ENCODE measurements at regions not wholly inside any gene's neighbourhood (a gene's known extent, or its start where the extent isn't known, plus 50 kb on each side); places are given as distances from the start of the nearest gene placed in this dataset.

DNA sequence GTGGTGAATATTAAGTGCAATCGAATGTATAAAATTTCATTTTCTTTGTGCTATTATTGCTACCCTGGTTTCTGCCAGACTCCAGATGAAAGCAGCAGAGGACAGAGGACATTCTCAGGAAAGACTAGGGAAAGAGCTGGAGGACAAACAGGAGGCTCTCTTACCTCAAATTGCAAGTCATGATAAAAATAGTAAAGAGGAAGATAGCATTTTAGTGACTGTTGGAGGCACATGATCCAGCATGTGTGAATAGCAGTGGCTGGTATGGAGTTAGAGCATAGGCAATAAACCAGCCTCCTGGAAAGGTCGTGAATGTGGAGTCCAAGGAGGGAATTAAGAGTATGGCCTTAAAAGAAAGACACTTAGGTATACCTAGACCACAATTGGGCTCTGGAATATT lies 1040.0 kb downstream of the STPG2 start:
- Histone ChIP-seq H3K27ac (ENCODE audit: low read depth, low read length) (no peak overlapping the region), H3K4me1 (ENCODE audit: control insufficient read depth, insufficient read depth, low read length, unreplicated experiment) (no peaks in the 10 kb centered on the region), H3K36me3 (ENCODE audit: insufficient read depth, low read length) (no peaks in the 10 kb centered on the region), H3K27me3 (ENCODE audit: insufficient read depth, low read length) (no peaks in the 10 kb centered on the region), H2AFZ (ENCODE audit: low read length, unreplicated experiment) (no peak overlapping the region), H3K4me3 (ENCODE audit: low read depth, low read length) (no peak overlapping the region), H3K79me2 (ENCODE audit: control insufficient read depth, insufficient read depth, low read length, unreplicated experiment) (no peaks in the 10 kb centered on the region)

- H3K36me3 ChIP-seq (ENCODE audit: insufficient read depth, low read length): no peaks in the 10 kb centered on the region
- H3K79me2 ChIP-seq (ENCODE audit: control insufficient read depth, insufficient read depth, low read length, unreplicated experiment): no peaks in the 10 kb centered on the region
- no peaks in the 10 kb centered on the region for H3K4me1 ChIP-seq (ENCODE audit: control insufficient read depth, insufficient read depth, low read length, unreplicated experiment)
- no peaks in the 10 kb centered on the region for H3K27me3 ChIP-seq (ENCODE audit: insufficient read depth, low read length)
- no peak overlapping the region for H2AFZ ChIP-seq (ENCODE audit: low read length, unreplicated experiment)
- no peak overlapping the region for H3K27ac ChIP-seq (ENCODE audit: low read depth, low read length)
- H3K4me3 ChIP-seq (ENCODE audit: low read depth, low read length): no peak overlapping the region
Measured at GRCh38 chr4:97104006-97104405, 1039.3 kb downstream of the STPG2 start.

DNA sequence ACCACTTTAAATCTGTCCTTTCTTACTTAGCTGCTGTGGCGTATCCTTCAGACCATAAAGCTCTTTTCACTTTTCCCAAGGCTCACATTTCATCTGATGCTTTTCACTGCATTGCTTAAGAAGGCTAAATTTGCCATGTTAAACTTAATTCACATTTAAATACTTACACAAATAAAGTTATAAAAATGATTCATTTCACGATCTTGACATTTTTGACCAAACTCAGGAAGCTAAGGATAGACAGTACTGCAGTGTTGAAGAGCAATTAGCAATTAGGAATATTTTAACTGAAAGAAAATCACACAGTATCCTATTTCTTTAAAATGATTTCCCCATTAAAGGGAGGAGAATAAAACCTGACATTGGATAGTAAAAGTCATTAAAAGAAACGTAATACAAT lies 1038.6 kb downstream of the STPG2 start:
- no peak overlapping the region for H2AFZ ChIP-seq (ENCODE audit: low read length, unreplicated experiment)
- H3K36me3 ChIP-seq (ENCODE audit: insufficient read depth, low read length): no peaks in the 10 kb centered on the region
- H3K27me3 ChIP-seq (ENCODE audit: insufficient read depth, low read length): no peaks in the 10 kb centered on the region
- no peaks in the 10 kb centered on the region for H3K4me1 ChIP-seq (ENCODE audit: control insufficient read depth, insufficient read depth, low read length, unreplicated experiment)
- no peak overlapping the region for H3K4me3 ChIP-seq (ENCODE audit: low read depth, low read length)
- no peaks in the 10 kb centered on the region for H3K79me2 ChIP-seq (ENCODE audit: control insufficient read depth, insufficient read depth, low read length, unreplicated experiment)
- no peak overlapping the region for H3K27ac ChIP-seq (ENCODE audit: low read depth, low read length)

GRCh38 chr4:97105347-97106099 lies 1037.8 kb downstream of the STPG2 start:
- H3K4me1 ChIP-seq (ENCODE audit: control insufficient read depth, insufficient read depth, low read length, unreplicated experiment): no peaks in the 10 kb centered on the region
- H3K27ac ChIP-seq (ENCODE audit: low read depth, low read length): no peak overlapping the region
- no peaks in the 10 kb centered on the region for H3K36me3 ChIP-seq (ENCODE audit: insufficient read depth, low read length)
- H3K4me3 ChIP-seq (ENCODE audit: low read depth, low read length): no peak overlapping the region
- no peaks in the 10 kb centered on the region for H3K27me3 ChIP-seq (ENCODE audit: insufficient read depth, low read length)
- H2AFZ ChIP-seq (ENCODE audit: low read length, unreplicated experiment): no peak overlapping the region
- no peaks in the 10 kb centered on the region for H3K79me2 ChIP-seq (ENCODE audit: control insufficient read depth, insufficient read depth, low read length, unreplicated experiment)

DNA sequence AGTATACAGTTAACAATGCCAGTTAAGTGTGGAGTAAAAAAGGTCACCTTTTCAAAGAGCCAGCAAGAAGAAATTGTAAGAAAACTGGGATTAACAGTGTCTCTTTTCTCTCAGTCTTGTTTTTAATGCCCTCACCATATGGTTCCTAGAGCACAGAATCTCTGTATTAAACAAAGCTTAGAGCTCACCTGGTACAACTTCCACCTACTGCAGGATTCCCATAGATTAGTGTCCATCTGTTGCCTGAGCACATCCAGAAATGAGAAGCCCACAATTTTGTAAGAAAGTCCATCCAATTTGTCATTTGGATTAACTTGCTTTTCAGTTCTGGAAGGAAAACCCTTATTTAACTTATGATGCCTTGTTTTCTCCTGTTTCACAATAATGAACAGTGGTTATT lies 1037.1 kb downstream of the STPG2 start:
- no peak overlapping the region for H2AFZ ChIP-seq (ENCODE audit: low read length, unreplicated experiment)
- H3K27me3 ChIP-seq (ENCODE audit: insufficient read depth, low read length): no peaks in the 10 kb centered on the region
- H3K4me3 ChIP-seq (ENCODE audit: low read depth, low read length): no peak overlapping the region
- no peaks in the 10 kb centered on the region for H3K36me3 ChIP-seq (ENCODE audit: insufficient read depth, low read length)
- H3K79me2 ChIP-seq (ENCODE audit: control insufficient read depth, insufficient read depth, low read length, unreplicated experiment): no peaks in the 10 kb centered on the region
- no peaks in the 10 kb centered on the region for H3K4me1 ChIP-seq (ENCODE audit: control insufficient read depth, insufficient read depth, low read length, unreplicated experiment)
- H3K27ac ChIP-seq (ENCODE audit: low read depth, low read length): no peak overlapping the region

GRCh38 chr4:97110506-97110905 lies 1032.8 kb downstream of the STPG2 start:
- Histone ChIP-seq H3K27ac (ENCODE audit: low read depth, low read length) (no peak overlapping the region), H3K36me3 (ENCODE audit: insufficient read depth, low read length) (no peaks in the 10 kb centered on the region), H3K4me1 (ENCODE audit: control insufficient read depth, insufficient read depth, low read length, unreplicated experiment) (no peaks in the 10 kb centered on the region), H3K4me3 (ENCODE audit: low read depth, low read length) (no peak overlapping the region), H2AFZ (ENCODE audit: low read length, unreplicated experiment) (no peak overlapping the region), H3K79me2 (ENCODE audit: control insufficient read depth, insufficient read depth, low read length, unreplicated experiment) (no peaks in the 10 kb centered on the region), H3K27me3 (ENCODE audit: insufficient read depth, low read length) (no peaks in the 10 kb centered on the region)

GRCh38 chr4:97116511-97116910 lies 1026.8 kb downstream of the STPG2 start:
- H3K79me2 ChIP-seq (ENCODE audit: control insufficient read depth, insufficient read depth, low read length, unreplicated experiment): no peaks in the 10 kb centered on the region
- no peaks in the 10 kb centered on the region for H3K4me1 ChIP-seq (ENCODE audit: control insufficient read depth, insufficient read depth, low read length, unreplicated experiment)
- H3K36me3 ChIP-seq (ENCODE audit: insufficient read depth, low read length): no peaks in the 10 kb centered on the region
- no peak overlapping the region for H3K27ac ChIP-seq (ENCODE audit: low read depth, low read length)
- H3K4me3 ChIP-seq (ENCODE audit: low read depth, low read length): no peak overlapping the region
- no peaks in the 10 kb centered on the region for H3K27me3 ChIP-seq (ENCODE audit: insufficient read depth, low read length)
- H2AFZ ChIP-seq (ENCODE audit: low read length, unreplicated experiment): no peak overlapping the region

- no peak overlapping the region for H2AFZ ChIP-seq (ENCODE audit: low read length, unreplicated experiment)
- no peaks in the 10 kb centered on the region for H3K79me2 ChIP-seq (ENCODE audit: control insufficient read depth, insufficient read depth, low read length, unreplicated experiment)
- no peaks in the 10 kb centered on the region for H3K27me3 ChIP-seq (ENCODE audit: insufficient read depth, low read length)
- no peak overlapping the region for H3K27ac ChIP-seq (ENCODE audit: low read depth, low read length)
- H3K36me3 ChIP-seq (ENCODE audit: insufficient read depth, low read length): no peaks in the 10 kb centered on the region
- no peaks in the 10 kb centered on the region for H3K4me1 ChIP-seq (ENCODE audit: control insufficient read depth, insufficient read depth, low read length, unreplicated experiment)
- H3K4me3 ChIP-seq (ENCODE audit: low read depth, low read length): no peak overlapping the region
Measured at GRCh38 chr4:97121493-97121892, 1021.8 kb downstream of the STPG2 start.

DNA sequence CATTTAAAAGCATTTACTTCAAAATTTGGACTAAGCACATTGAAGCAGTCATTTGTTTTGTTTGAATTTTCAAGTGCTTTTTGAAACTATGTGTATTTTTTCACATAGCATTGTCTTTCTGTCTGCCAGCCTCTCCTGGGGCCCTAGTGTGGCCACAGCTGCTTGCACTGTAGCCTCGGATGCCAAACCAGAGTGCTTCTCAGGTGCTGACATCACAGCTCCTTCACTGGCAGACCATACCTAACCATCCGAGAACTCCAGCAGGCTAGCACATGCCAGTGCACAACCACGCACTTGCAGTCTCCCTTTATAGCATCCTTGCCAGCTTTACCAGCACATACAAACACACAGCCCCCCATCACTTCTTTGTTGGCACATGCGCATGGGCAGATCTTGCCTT lies 1019.7 kb downstream of the STPG2 start:
- H3K27me3 ChIP-seq (ENCODE audit: insufficient read depth, low read length): no peaks in the 10 kb centered on the region
- no peaks in the 10 kb centered on the region for H3K4me1 ChIP-seq (ENCODE audit: control insufficient read depth, insufficient read depth, low read length, unreplicated experiment)
- no peaks in the 10 kb centered on the region for H3K36me3 ChIP-seq (ENCODE audit: insufficient read depth, low read length)
- no peaks in the 10 kb centered on the region for H3K79me2 ChIP-seq (ENCODE audit: control insufficient read depth, insufficient read depth, low read length, unreplicated experiment)
- H3K4me3 ChIP-seq (ENCODE audit: low read depth, low read length): no peak overlapping the region
- no peak overlapping the region for H3K27ac ChIP-seq (ENCODE audit: low read depth, low read length)
- no peak overlapping the region for H2AFZ ChIP-seq (ENCODE audit: low read length, unreplicated experiment)

GRCh38 chr4:97132435-97132834 lies 1010.8 kb downstream of the STPG2 start:
- no peaks in the 10 kb centered on the region for H3K4me1 ChIP-seq (ENCODE audit: control insufficient read depth, insufficient read depth, low read length, unreplicated experiment)
- no peaks in the 10 kb centered on the region for H3K79me2 ChIP-seq (ENCODE audit: control insufficient read depth, insufficient read depth, low read length, unreplicated experiment)
- no peaks in the 10 kb centered on the region for H3K27me3 ChIP-seq (ENCODE audit: insufficient read depth, low read length)
- no peak overlapping the region for H3K27ac ChIP-seq (ENCODE audit: low read depth, low read length)
- no peaks in the 10 kb centered on the region for H3K36me3 ChIP-seq (ENCODE audit: insufficient read depth, low read length)
- H2AFZ ChIP-seq (ENCODE audit: low read length, unreplicated experiment): no peak overlapping the region
- no peak overlapping the region for H3K4me3 ChIP-seq (ENCODE audit: low read depth, low read length)

- Histone ChIP-seq H3K4me3 (ENCODE audit: low read depth, low read length) (no peak overlapping the region), H3K27ac (ENCODE audit: low read depth, low read length) (no peak overlapping the region), H3K79me2 (ENCODE audit: control insufficient read depth, insufficient read depth, low read length, unreplicated experiment) (no peaks in the 10 kb centered on the region), H3K4me1 (ENCODE audit: control insufficient read depth, insufficient read depth, low read length, unreplicated experiment) (no peaks in the 10 kb centered on the region), H3K27me3 (ENCODE audit: insufficient read depth, low read length) (no peaks in the 10 kb centered on the region), H3K36me3 (ENCODE audit: insufficient read depth, low read length) (no peaks in the 10 kb centered on the region), H2AFZ (ENCODE audit: low read length, unreplicated experiment) (no peak overlapping the region)
Measured at GRCh38 chr4:97134456-97134855, 1008.8 kb downstream of the STPG2 start.
